ENCODE measurements at regions not wholly inside any gene's neighbourhood (a gene's known extent, or its start where the extent isn't known, plus 50 kb on each side); places are given as distances from the start of the nearest gene placed in this dataset.

GRCh38 chr7:128145191-128145590 lies 95.9 kb upstream of the LEP start:
- Histone ChIP-seq H3K9me3 (ENCODE audit: severe bottlenecking) (peaks cover 4% of the 10 kb centered on the region), H3K27ac (no peak overlapping the region), H3K27me3 (ENCODE audit: insufficient read depth, low read depth, severe bottlenecking) (no peaks in the 10 kb centered on the region), H3K4me3 (ENCODE audit: low read depth, low read length) (no peak overlapping the region), H3K36me3 (no peaks in the 10 kb centered on the region)
- DNase-seq: no peak
- no peak for TF ChIP-seq CTCF (IDR thresholded peaks at IDR 0.05; ENCODE audit: low read depth, low read length)

- Histone ChIP-seq H3K27ac (no peak overlapping the region), H3K4me3 (ENCODE audit: low read depth, low read length) (no peak overlapping the region)
- TF ChIP-seq CTCF (IDR thresholded peaks at IDR 0.05; ENCODE audit: low read depth, low read length): no peak
Observed at GRCh38 chr7:128146052-128146451, 95.0 kb upstream of the LEP start.

GRCh38 chr7:128148676-128149075 lies 92.4 kb upstream of the LEP start:
- no peak for TF ChIP-seq CTCF (IDR thresholded peaks at IDR 0.05; ENCODE audit: low read depth, low read length)
- H3K4me3 ChIP-seq (ENCODE audit: low read depth, low read length): no peak overlapping the region
- H3K9me3 ChIP-seq (ENCODE audit: severe bottlenecking): peaks cover 4% of the 10 kb centered on the region
- no peaks in the 10 kb centered on the region for H3K27me3 ChIP-seq (ENCODE audit: insufficient read depth, low read depth, severe bottlenecking)
- no peak overlapping the region for H3K27ac ChIP-seq
- H3K36me3 ChIP-seq: no peaks in the 10 kb centered on the region
- no peak for DNase-seq

More at GRCh38 chr7:128146052-128146451, 95.0 kb upstream of the LEP start:
- DNase-seq: no peak
- H3K27me3 ChIP-seq (ENCODE audit: insufficient read depth, low read depth, severe bottlenecking): no peaks in the 10 kb centered on the region
- peaks cover 4% of the 10 kb centered on the region for H3K9me3 ChIP-seq (ENCODE audit: severe bottlenecking)
- H3K36me3 ChIP-seq: no peaks in the 10 kb centered on the region

- H3K36me3 ChIP-seq: no peaks in the 10 kb centered on the region
- no peak overlapping the region for H3K27ac ChIP-seq
- no peak for DNase-seq
- no peak for TF ChIP-seq CTCF (IDR thresholded peaks at IDR 0.05; ENCODE audit: low read depth, low read length)
- no peak overlapping the region for H3K4me3 ChIP-seq (ENCODE audit: low read depth, low read length)
- no peaks in the 10 kb centered on the region for H3K9me3 ChIP-seq (ENCODE audit: severe bottlenecking)
- H3K27me3 ChIP-seq (ENCODE audit: insufficient read depth, low read depth, severe bottlenecking): no peaks in the 10 kb centered on the region
Observed at GRCh38 chr7:128150223-128150865, 90.7 kb upstream of the LEP start.

- H3K4me3 ChIP-seq (ENCODE audit: low read depth, low read length): no peak overlapping the region
- no peaks in the 10 kb centered on the region for H3K27me3 ChIP-seq (ENCODE audit: insufficient read depth, low read depth, severe bottlenecking)
- no peak overlapping the region for H3K27ac ChIP-seq
- DNase-seq: no peak
- no peaks in the 10 kb centered on the region for H3K9me3 ChIP-seq (ENCODE audit: severe bottlenecking)
- H3K36me3 ChIP-seq: no peaks in the 10 kb centered on the region
- TF ChIP-seq CTCF (IDR thresholded peaks at IDR 0.05; ENCODE audit: low read depth, low read length): no peak
Observed at GRCh38 chr7:128151635-128152034, 89.4 kb upstream of the LEP start.

GRCh38 chr7:128152721-128153120 lies 88.4 kb upstream of the LEP start:
- no peak for TF ChIP-seq CTCF (IDR thresholded peaks at IDR 0.05; ENCODE audit: low read depth, low read length)

More at GRCh38 chr7:128152721-128153120, 88.4 kb upstream of the LEP start:
- Histone ChIP-seq H3K27me3 (ENCODE audit: insufficient read depth, low read depth, severe bottlenecking) (no peaks in the 10 kb centered on the region), H3K4me3 (ENCODE audit: low read depth, low read length) (no peak overlapping the region), H3K36me3 (no peaks in the 10 kb centered on the region), H3K9me3 (ENCODE audit: severe bottlenecking) (no peaks in the 10 kb centered on the region), H3K27ac (no peak overlapping the region)
- no peak for DNase-seq

All from WERI-Rb-1 (cell line).